ENCODE measurements at regions not wholly inside any gene's neighbourhood (a gene's known extent, or its start where the extent isn't known, plus 50 kb on each side); places are given as distances from the start of the nearest gene placed in this dataset.
"Not testable (repeated sequence)": the region's sequence is repeated elsewhere in the genome, so short reads cannot be mapped to it uniquely, and the experiment has no call there.

- no peak for DNase-seq (ENCODE audit: low read depth, low spot score)
Observed at GRCh38 chr17:77332981-77333685, 192.4 kb downstream of the SEC14L1 start.

- no peak for DNase-seq (ENCODE audit: low read depth, low spot score)
Observed at GRCh38 chr17:77337150-77337549, 196.4 kb downstream of the SEC14L1 start.

GRCh38 chr17:77341069-77341541 is 200.3 kb downstream of the SEC14L1 start:
- DNase-seq (ENCODE audit: low read depth, low spot score): no peak

- not testable (repeated sequence) for DNase-seq (ENCODE audit: low read depth, low spot score)
Observed at GRCh38 chr17:77342656-77342990, 201.9 kb downstream of the SEC14L1 start.

- DNase-seq (ENCODE audit: low read depth, low spot score): no peak
Observed at GRCh38 chr17:77343031-77343800, 202.4 kb downstream of the SEC14L1 start.

GRCh38 chr17:77344038-77344437 is 203.3 kb downstream of the SEC14L1 start:
- no peak for DNase-seq (ENCODE audit: low read depth, low spot score)

- no peak for DNase-seq (ENCODE audit: low read depth, low spot score)
Observed at GRCh38 chr17:77345260-77345910, 204.6 kb downstream of the SEC14L1 start.

- DNase-seq (ENCODE audit: low read depth, low spot score): no peak
Observed at GRCh38 chr17:77346765-77347164, 206.0 kb downstream of the SEC14L1 start.

GRCh38 chr17:77347544-77347943 is 206.8 kb downstream of the SEC14L1 start:
- no peak for DNase-seq (ENCODE audit: low read depth, low spot score)

- no peak for DNase-seq (ENCODE audit: low read depth, low spot score)
Observed at GRCh38 chr17:77349976-77350830, 209.4 kb downstream of the SEC14L1 start.

- no peak for DNase-seq (ENCODE audit: low read depth, low spot score)
Observed at GRCh38 chr17:77352441-77352840, 211.7 kb downstream of the SEC14L1 start.

GRCh38 chr17:77352996-77353395 is 212.2 kb downstream of the SEC14L1 start:
- DNase-seq (ENCODE audit: low read depth, low spot score): no peak

- DNase-seq (ENCODE audit: low read depth, low spot score): no peak
Observed at GRCh38 chr17:77353684-77354419, 213.1 kb downstream of the SEC14L1 start.

- DNase-seq (ENCODE audit: low read depth, low spot score): no peak
Observed at GRCh38 chr17:77354420-77354669, 213.6 kb downstream of the SEC14L1 start.

GRCh38 chr17:77354670-77355455 is 214.1 kb downstream of the SEC14L1 start:
- no peak for DNase-seq (ENCODE audit: low read depth, low spot score)

- DNase-seq (ENCODE audit: low read depth, low spot score): no peak
Observed at GRCh38 chr17:77356109-77356689, 215.4 kb downstream of the SEC14L1 start.

GRCh38 chr17:77356690-77357201 is 216.0 kb downstream of the SEC14L1 start:
- DNase-seq (ENCODE audit: low read depth, low spot score): no peak

- DNase-seq (ENCODE audit: low read depth, low spot score): no peak
Observed at GRCh38 chr17:77358801-77359200, 218.0 kb downstream of the SEC14L1 start.

GRCh38 chr17:77359236-77359635 is 218.5 kb downstream of the SEC14L1 start:
- DNase-seq (ENCODE audit: low read depth, low spot score): no peak

All from ELF-1 (cell line).